Lower leg skin (tissue), 4 donors: ENCODE measurements at regions not wholly inside any gene's neighbourhood (a gene's known extent, or its start where the extent isn't known, plus 50 kb on each side); places are given as distances from the start of the nearest gene placed in this dataset.
"Not testable (repeated sequence)": the region's sequence is repeated elsewhere in the genome, so short reads cannot be mapped to it uniquely, and the experiment has no call there.

Source experiments
- DNase-seq, 2 donors: peaks; one replicate each; pipeline ENCODE4 v3.0.0-alpha.2; 2019; ENCODE audit warnings: low spot score in 2 of 2
- H3K4me3 ChIP-seq: fragments of 200-600 bp; sonication (generic); 2 replicates; pipeline ENCODE4 v1.5.1; 2017; ENCODE audit warnings: mild to moderate bottlenecking, low read depth; ENCODE audit not compliant: poor library complexity, severe bottlenecking
- POLR2A ChIP-seq, 2 donors: fragments of 450-650 bp; IDR thresholded peaks; one replicate each; pipeline ENCODE4 v1.6.1; 2016 to 2017; ENCODE audit warnings: antibody characterized with exemption in 2 of 2, mild to moderate bottlenecking in 1 of 2, moderate library complexity in 1 of 2
- WGBS, 2 donors: methylation state at CpG; one replicate each; pipeline ENCODE4 v1.1.5; 2018; 5-methylcytosine and 5-hydroxymethylcytosine counted together
- intact Hi-C: fragments of 100-400 bp; cut with DNase I; formaldehyde crosslinking; loops from one replicate; pipeline ENCODE4 v1.15.0; 2023; ENCODE audit warnings: low total_unique reads
- TF ChIP-seq, protein P1 (sequence below), 3 donors: fragments of 450-650 bp; IDR thresholded peaks; one replicate each; pipeline ENCODE4 v1.5.1; 2016; ENCODE audit warnings: antibody characterized with exemption in 3 of 3, mild to moderate bottlenecking in 3 of 3, moderate library complexity in 2 of 3

- intact Hi-C loops = no loop called here
- DNase-seq = no peak
- TF ChIP-seq POLR2A (IDR thresholded peaks at IDR 0.05) = no peak
- TF ChIP-seq, protein P1, sequence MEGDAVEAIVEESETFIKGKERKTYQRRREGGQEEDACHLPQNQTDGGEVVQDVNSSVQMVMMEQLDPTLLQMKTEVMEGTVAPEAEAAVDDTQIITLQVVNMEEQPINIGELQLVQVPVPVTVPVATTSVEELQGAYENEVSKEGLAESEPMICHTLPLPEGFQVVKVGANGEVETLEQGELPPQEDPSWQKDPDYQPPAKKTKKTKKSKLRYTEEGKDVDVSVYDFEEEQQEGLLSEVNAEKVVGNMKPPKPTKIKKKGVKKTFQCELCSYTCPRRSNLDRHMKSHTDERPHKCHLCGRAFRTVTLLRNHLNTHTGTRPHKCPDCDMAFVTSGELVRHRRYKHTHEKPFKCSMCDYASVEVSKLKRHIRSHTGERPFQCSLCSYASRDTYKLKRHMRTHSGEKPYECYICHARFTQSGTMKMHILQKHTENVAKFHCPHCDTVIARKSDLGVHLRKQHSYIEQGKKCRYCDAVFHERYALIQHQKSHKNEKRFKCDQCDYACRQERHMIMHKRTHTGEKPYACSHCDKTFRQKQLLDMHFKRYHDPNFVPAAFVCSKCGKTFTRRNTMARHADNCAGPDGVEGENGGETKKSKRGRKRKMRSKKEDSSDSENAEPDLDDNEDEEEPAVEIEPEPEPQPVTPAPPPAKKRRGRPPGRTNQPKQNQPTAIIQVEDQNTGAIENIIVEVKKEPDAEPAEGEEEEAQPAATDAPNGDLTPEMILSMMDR (IDR thresholded peaks at IDR 0.05) = no peak
- H3K4me3 ChIP-seq = no peak overlapping the region
- WGBS, 2 donors = 72 to 79% methylated on average over 3 of the region's 3 CpGs
These were observed 387.8 kb downstream of the PRR32 start for GRCh38 chrX:127207326-127207725.

GRCh38 chrX:127221821-127222220, 402.3 kb downstream of the PRR32 start:
- H3K4me3 ChIP-seq, DNase-seq, intact Hi-C loops: not testable (repeated sequence)
- 93 to 100% methylated on average over 1 of the region's 1 CpG for WGBS, 2 donors

DNA sequence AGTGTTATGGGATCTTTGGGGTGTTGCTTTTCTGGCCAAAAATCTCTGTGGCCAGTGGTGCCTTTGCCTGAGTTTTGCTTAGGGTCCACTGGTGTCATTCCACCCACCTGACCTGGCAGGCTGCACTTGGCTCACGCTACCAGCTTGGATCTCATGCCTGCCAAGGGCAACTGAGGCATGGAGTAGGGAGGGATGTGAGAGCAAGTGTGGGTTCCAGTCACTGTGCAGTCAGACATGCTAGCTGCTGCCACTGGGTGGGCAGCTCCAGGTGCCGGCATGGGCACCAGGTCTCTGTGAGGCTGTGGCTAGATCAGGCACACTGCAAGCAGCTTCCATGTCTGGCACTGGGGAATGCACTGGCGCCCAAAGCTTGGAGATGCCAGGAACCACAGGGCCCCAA, 424.1 kb downstream of the PRR32 start:
- 77% methylated on average over 3 of the region's 3 CpGs; no CpG with 5 or more reads in 1 of the 2 donors for WGBS, 2 donors
- TF ChIP-seq POLR2A (IDR thresholded peaks at IDR 0.05) = no peak
- TF ChIP-seq, protein P1 (IDR thresholded peaks at IDR 0.05) = no peak
- no peak overlapping the region for H3K4me3 ChIP-seq
- no peak for DNase-seq
- intact Hi-C loops = no loop called here

DNA sequence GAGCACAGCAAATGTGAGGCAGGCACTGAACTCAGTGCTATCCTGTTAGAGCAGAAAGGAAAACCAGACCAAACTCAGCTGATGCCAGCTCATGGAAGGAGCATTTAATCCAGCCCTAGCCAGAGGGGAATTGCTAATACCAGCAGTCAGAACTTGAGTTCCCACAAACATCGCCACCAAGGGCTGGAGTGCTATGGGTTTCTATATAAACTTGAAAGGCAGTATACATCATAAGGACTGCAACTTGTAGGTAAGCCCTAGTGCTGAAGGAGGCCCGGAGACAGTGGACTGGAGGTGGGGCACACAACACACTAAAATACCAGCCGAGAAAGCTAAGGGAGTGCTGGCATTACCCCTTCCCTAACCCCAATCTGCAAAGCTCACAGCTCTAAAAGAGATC, 440.2 kb downstream of the PRR32 start:
- intact Hi-C loops = no loop called here
- 72 to 83% methylated on average over 3 of the region's 3 CpGs for WGBS, 2 donors
- no peak overlapping the region for H3K4me3 ChIP-seq
- TF ChIP-seq, protein P1 (IDR thresholded peaks at IDR 0.05) = no peak
- no peak for TF ChIP-seq POLR2A (IDR thresholded peaks at IDR 0.05)
- no peak for DNase-seq

GRCh38 chrX:127276326-127276725, 456.8 kb downstream of the PRR32 start:
- intact Hi-C loops = no loop called here
- no peak for DNase-seq
- TF ChIP-seq, protein P1 (IDR thresholded peaks at IDR 0.05) = no peak
- no peak for TF ChIP-seq POLR2A (IDR thresholded peaks at IDR 0.05)
- 59 to 85% methylated on average over 2 of the region's 2 CpGs for WGBS, 2 donors
- H3K4me3 ChIP-seq = no peak overlapping the region

- no peak for TF ChIP-seq POLR2A (IDR thresholded peaks at IDR 0.05)
- TF ChIP-seq, protein P1 (IDR thresholded peaks at IDR 0.05) = no peak
- no peak for DNase-seq
- no peak overlapping the region for H3K4me3 ChIP-seq
- intact Hi-C loops = no loop called here
These were observed 481.0 kb downstream of the PRR32 start for GRCh38 chrX:127300511-127300910.
